CD4-positive, alpha-beta T cell treated with Interleukin-6 for 4 hours (primary cell): ENCODE measurements at regions not wholly inside any gene's neighbourhood (a gene's known extent, or its start where the extent isn't known, plus 50 kb on each side); places are given as distances from the start of the nearest gene placed in this dataset.
"Not testable (repeated sequence)": the region's sequence is repeated elsewhere in the genome, so short reads cannot be mapped to it uniquely, and the experiment has no call there.

Source experiments
- DNase-seq: peaks from one replicate; pipeline ENCODE4 v3.0.0-alpha.2; 2020; ENCODE audit warnings: mixed read lengths

GRCh38 chrX:50967736-50968135 lies 57.2 kb downstream of the BMP15 start:
- DNase-seq, result no peak

GRCh38 chrX:50968871-50969635 lies 58.5 kb downstream of the BMP15 start:
- not testable (repeated sequence) for DNase-seq

- DNase-seq, result no peak
Measured at GRCh38 chrX:50971395-50971794, 60.9 kb downstream of the BMP15 start.

- DNase-seq, result no peak
Measured at GRCh38 chrX:50973199-50973598, 62.7 kb downstream of the BMP15 start.

GRCh38 chrX:50978920-50979682 lies 68.6 kb downstream of the BMP15 start:
- DNase-seq, result no peak

- DNase-seq, result no peak
Measured at GRCh38 chrX:50980251-50980650, 69.7 kb downstream of the BMP15 start.

GRCh38 chrX:50988649-50989048 lies 78.1 kb downstream of the BMP15 start:
- DNase-seq, result peak; percentile 4

GRCh38 chrX:50996930-50997329 lies 86.4 kb downstream of the BMP15 start:
- no peak for DNase-seq

GRCh38 chrX:51000384-51000783 lies 89.8 kb downstream of the BMP15 start:
- not testable (repeated sequence) for DNase-seq

GRCh38 chrX:51001733-51002632 lies 91.4 kb downstream of the BMP15 start:
- DNase-seq, result not testable (repeated sequence)

- no peak for DNase-seq
Measured at GRCh38 chrX:51006064-51006463, 95.5 kb downstream of the BMP15 start.

GRCh38 chrX:51024106-51024696 lies 113.7 kb downstream of the BMP15 start:
- DNase-seq, result no peak

GRCh38 chrX:51026862-51027261 lies 116.3 kb downstream of the BMP15 start:
- DNase-seq, result no peak

GRCh38 chrX:51035746-51036145 lies 125.2 kb downstream of the BMP15 start:
- DNase-seq, result no peak

GRCh38 chrX:51047950-51048349 lies 137.4 kb downstream of the BMP15 start:
- no peak for DNase-seq

GRCh38 chrX:51053741-51054140 lies 143.2 kb downstream of the BMP15 start:
- DNase-seq, result no peak

- DNase-seq, result no peak
Measured at GRCh38 chrX:51098046-51098445, 187.5 kb downstream of the BMP15 start.

- not testable (repeated sequence) for DNase-seq
Measured at GRCh38 chrX:51119058-51119926, 208.8 kb downstream of the BMP15 start.

- not testable (repeated sequence) for DNase-seq
Measured at GRCh38 chrX:51125743-51126142, 206.9 kb upstream of the NUDT10 start.

- DNase-seq, result peak; percentile 37
Measured at GRCh38 chrX:51144828-51145442, 187.7 kb upstream of the NUDT10 start.

- no peak for DNase-seq
Measured at GRCh38 chrX:51148848-51149247, 183.8 kb upstream of the NUDT10 start.
